CD4-positive, alpha-beta T cell (primary cell): ENCODE measurements at regions not wholly inside any gene's neighbourhood (a gene's known extent, or its start where the extent isn't known, plus 50 kb on each side); places are given as distances from the start of the nearest gene placed in this dataset.

Source experiments
- ATAC-seq: fragments of 200-7000 bp; cut with Tn5 transposase; one replicate; pipeline ENCODE4 v1.10.0; 2022; ENCODE audit warnings: mild to moderate bottlenecking; ENCODE audit not compliant: poor library complexity
- CTCF ChIA-PET: fragments of 350-600 bp; sonication (Branson Sonifier 250); formaldehyde crosslinking; loops from one replicate; lab custom pipeline; 2021; ENCODE audit warnings: antibody characterized with exemption, inconsistent platforms; lab: Charles Lee
- POLR2A ChIA-PET: fragments of 350-600 bp; sonication (Branson Sonifier 250); formaldehyde crosslinking; loops from one replicate; lab custom pipeline; 2021; ENCODE audit warnings: antibody characterized with exemption, inconsistent platforms; lab: Charles Lee
- DNase-seq, 14 experiments: peaks; one replicate each; pipeline ENCODE4 v3.0.0-alpha.2; 2013 to 2020; ENCODE audit warnings: mixed read lengths in 2 of 14
- H3K27ac ChIP-seq, 2 donors: one replicate each; pipeline versions ENCODE4 v1.5.1 to v1.7.0; 2013; ENCODE audit warnings: low read length in 2 of 2, low read depth in 1 of 2, mild to moderate bottlenecking in 1 of 2
- H3K27me3 ChIP-seq, 2 experiments: 1 replicate in 1 of 2; 2 replicates in 1 of 2; pipeline versions ENCODE4 v1.6.1 to v1.7.0; 2013; ENCODE audit warnings: low read length in 2 of 2, control low read depth in 1 of 2, mild to moderate bottlenecking in 1 of 2, moderate library complexity in 1 of 2; ENCODE audit not compliant: insufficient read depth in 2 of 2, control insufficient read depth in 1 of 2
- H3K36me3 ChIP-seq: one replicate; pipeline ENCODE4 v1.6.1; 2013; ENCODE audit warnings: low read length, control low read depth; ENCODE audit not compliant: insufficient read depth
- H3K4me1 ChIP-seq: one replicate; pipeline ENCODE4 v1.6.1; 2013; ENCODE audit warnings: low read length, control low read depth; ENCODE audit not compliant: insufficient read depth
- H3K4me3 ChIP-seq: one replicate; pipeline ENCODE4 v1.5.1; 2013; ENCODE audit warnings: mild to moderate bottlenecking, low read length, moderate library complexity
- H3K9me3 ChIP-seq, 2 experiments: 1 replicate in 1 of 2; 2 replicates in 1 of 2; pipeline versions ENCODE4 v1.6.1 to v1.7.0; 2013; ENCODE audit warnings: low read length in 2 of 2, mild to moderate bottlenecking in 2 of 2, control low read depth in 1 of 2, moderate library complexity in 1 of 2; ENCODE audit not compliant: control insufficient read depth in 1 of 2, insufficient read depth in 1 of 2
- H3K27ac Mint-ChIP-seq: one replicate; pipeline ENCODE4 v1.8.0; 2020; ENCODE audit warnings: mixed read lengths
- H3K27me3 Mint-ChIP-seq: one replicate; pipeline ENCODE4 v1.8.0; 2021; ENCODE audit warnings: mixed read lengths
- H3K36me3 Mint-ChIP-seq: one replicate; pipeline ENCODE4 v1.8.0; 2021; ENCODE audit warnings: low read depth, mixed read lengths
- H3K4me1 Mint-ChIP-seq: one replicate; pipeline ENCODE4 v1.8.0; 2021; ENCODE audit warnings: low read depth, mixed read lengths
- H3K4me3 Mint-ChIP-seq: one replicate; pipeline ENCODE4 v1.8.0; 2020; ENCODE audit warnings: mild to moderate bottlenecking, mixed read lengths
- H3K9me3 Mint-ChIP-seq: one replicate; pipeline ENCODE4 v1.8.0; 2020; ENCODE audit warnings: mixed read lengths
- intact Hi-C, 2 experiments: fragments of 100-400 bp; cut with DNase I in 1 of 2; cut with micrococcal nuclease in 1 of 2; formaldehyde crosslinking; loops; one replicate each; pipeline versions ENCODE4 v1.15.1 to v1.9.0; 2023 to 2025; cut with DNase I, micrococcal nuclease
- TF ChIP-seq, protein P1 (sequence below): fragments of 200-600 bp; IDR thresholded peaks from one replicate; pipeline ENCODE4 v1.8.0; 2022; ENCODE audit warnings: antibody characterized with exemption, mild to moderate bottlenecking

DNA sequence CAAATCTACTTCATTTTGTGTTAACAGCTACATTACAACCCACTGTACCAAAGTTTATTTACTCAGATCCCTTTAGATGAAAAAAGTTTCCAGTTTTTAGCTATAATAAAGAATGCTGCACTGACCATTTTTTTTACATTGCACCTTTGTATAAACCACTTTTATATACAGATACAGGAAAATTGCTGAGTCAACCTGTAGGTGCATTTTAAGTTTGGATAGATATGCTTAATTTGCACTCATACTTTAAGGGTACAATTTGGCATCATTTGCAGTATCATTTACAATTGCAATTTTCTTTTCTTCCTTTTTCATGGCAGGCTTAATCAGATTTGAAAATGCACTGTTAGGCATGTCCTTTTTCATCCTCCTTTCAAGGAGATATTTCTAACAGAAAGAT lies 257.8 kb upstream of the LMO3 start:
- intact Hi-C loops = no loop called here
- Mint-ChIP-seq H3K9me3 (peaks cover 10% of the 10 kb centered on the region), H3K4me3 (no peak overlapping the region), H3K27ac (no peak overlapping the region), H3K36me3 (no peaks in the 10 kb centered on the region), H3K27me3 (no peaks in the 10 kb centered on the region), H3K4me1 (no peaks in the 10 kb centered on the region)
- H3K9me3 ChIP-seq = peaks cover 0 to 5% of the 10 kb centered on the region in 2 experiments
- H3K4me1 ChIP-seq = no peaks in the 10 kb centered on the region
- H3K36me3 ChIP-seq = no peaks in the 10 kb centered on the region
- H3K27me3 ChIP-seq = no peaks in the 10 kb centered on the region
- ChIA-PET POLR2A (no interaction called here), CTCF (no interaction called here)
- no peak for ATAC-seq
- TF ChIP-seq, protein P1, sequence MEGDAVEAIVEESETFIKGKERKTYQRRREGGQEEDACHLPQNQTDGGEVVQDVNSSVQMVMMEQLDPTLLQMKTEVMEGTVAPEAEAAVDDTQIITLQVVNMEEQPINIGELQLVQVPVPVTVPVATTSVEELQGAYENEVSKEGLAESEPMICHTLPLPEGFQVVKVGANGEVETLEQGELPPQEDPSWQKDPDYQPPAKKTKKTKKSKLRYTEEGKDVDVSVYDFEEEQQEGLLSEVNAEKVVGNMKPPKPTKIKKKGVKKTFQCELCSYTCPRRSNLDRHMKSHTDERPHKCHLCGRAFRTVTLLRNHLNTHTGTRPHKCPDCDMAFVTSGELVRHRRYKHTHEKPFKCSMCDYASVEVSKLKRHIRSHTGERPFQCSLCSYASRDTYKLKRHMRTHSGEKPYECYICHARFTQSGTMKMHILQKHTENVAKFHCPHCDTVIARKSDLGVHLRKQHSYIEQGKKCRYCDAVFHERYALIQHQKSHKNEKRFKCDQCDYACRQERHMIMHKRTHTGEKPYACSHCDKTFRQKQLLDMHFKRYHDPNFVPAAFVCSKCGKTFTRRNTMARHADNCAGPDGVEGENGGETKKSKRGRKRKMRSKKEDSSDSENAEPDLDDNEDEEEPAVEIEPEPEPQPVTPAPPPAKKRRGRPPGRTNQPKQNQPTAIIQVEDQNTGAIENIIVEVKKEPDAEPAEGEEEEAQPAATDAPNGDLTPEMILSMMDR = no peak
- no peak for DNase-seq
- no peak overlapping the region for H3K27ac ChIP-seq
- no peak overlapping the region for H3K4me3 ChIP-seq

DNA sequence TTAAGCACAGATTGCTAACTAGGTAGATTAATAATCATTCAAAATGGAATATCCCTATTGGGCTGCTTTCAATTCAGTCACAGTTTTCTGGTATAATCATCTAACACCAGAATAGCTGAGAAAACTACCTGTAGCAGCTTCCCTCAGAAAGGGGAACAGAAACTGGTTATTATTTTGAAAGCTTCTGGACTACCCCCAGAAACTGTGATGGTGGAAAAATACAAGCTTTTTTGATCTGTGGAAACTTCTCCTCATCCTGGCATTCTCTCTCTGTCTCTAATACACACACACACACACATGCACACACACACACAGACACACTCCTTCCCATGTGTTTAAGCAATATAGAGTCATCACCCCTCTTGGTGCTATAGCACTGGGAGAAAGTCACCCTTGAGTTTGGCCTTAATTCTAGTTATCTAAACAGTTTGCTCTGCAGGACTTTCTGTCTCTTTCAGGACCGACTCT lies 251.5 kb upstream of the LMO3 start:
- intact Hi-C loops = no loop called here
- H3K27ac Mint-ChIP-seq = no peak overlapping the region
- H3K27ac ChIP-seq = no peak overlapping the region
- no peaks in the 10 kb centered on the region for H3K4me1 ChIP-seq
- no peaks in the 10 kb centered on the region for H3K27me3 Mint-ChIP-seq
- H3K9me3 ChIP-seq = peaks cover 0 to 3% of the 10 kb centered on the region in 2 experiments
- H3K36me3 ChIP-seq = no peaks in the 10 kb centered on the region
- no peak overlapping the region for H3K4me3 Mint-ChIP-seq
- ChIA-PET POLR2A (no interaction called here), CTCF (no interaction called here)
- peaks cover 8% of the 10 kb centered on the region for H3K9me3 Mint-ChIP-seq
- no peaks in the 10 kb centered on the region for H3K36me3 Mint-ChIP-seq
- ATAC-seq = no peak
- H3K4me3 ChIP-seq = no peak overlapping the region
- no peaks in the 10 kb centered on the region for H3K4me1 Mint-ChIP-seq
- DNase-seq = no peak
- TF ChIP-seq, protein P1 = no peak
- no peaks in the 10 kb centered on the region for H3K27me3 ChIP-seq

DNA sequence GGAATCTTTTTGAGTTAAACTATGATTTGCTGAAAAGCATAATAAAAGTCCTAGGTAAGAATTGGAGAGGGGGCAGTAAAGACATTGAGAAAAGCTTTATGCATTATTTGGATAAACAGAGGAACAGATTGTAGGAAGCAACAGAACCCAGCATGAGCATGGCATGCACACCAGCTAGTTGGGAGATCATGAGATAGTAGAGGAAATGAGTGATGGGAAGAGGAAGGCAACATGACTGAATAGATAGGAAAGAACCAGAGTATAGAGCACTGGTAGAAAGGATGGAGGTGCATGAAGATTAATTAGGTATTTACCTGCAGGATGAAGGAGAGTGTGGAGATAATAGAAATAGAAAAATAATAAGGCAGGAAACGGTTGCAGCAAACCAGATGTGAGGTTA lies 248.5 kb upstream of the LMO3 start:
- H3K36me3 ChIP-seq = no peaks in the 10 kb centered on the region
- Mint-ChIP-seq H3K9me3 (peaks cover 8% of the 10 kb centered on the region), H3K27ac (no peak overlapping the region), H3K36me3 (no peaks in the 10 kb centered on the region), H3K4me1 (no peaks in the 10 kb centered on the region), H3K4me3 (no peak overlapping the region), H3K27me3 (no peaks in the 10 kb centered on the region)
- H3K4me1 ChIP-seq = no peaks in the 10 kb centered on the region
- ATAC-seq = no peak
- TF ChIP-seq, protein P1 = no peak
- CTCF ChIA-PET = no interaction called here
- peaks cover 0 to 3% of the 10 kb centered on the region in 2 experiments for H3K9me3 ChIP-seq
- H3K4me3 ChIP-seq = no peak overlapping the region
- H3K27ac ChIP-seq = no peak overlapping the region
- no peaks in the 10 kb centered on the region for H3K27me3 ChIP-seq
- intact Hi-C loops = no loop called here
- DNase-seq = no peak
- POLR2A ChIA-PET = no interaction called here
